GM12878 (cell line): ENCODE measurements at regions not wholly inside any gene's neighbourhood (a gene's known extent, or its start where the extent isn't known, plus 50 kb on each side); places are given as distances from the start of the nearest gene placed in this dataset.

Source experiments
- ATAC-seq: fragments of 200-7000 bp; cut with Tn5 transposase; 3 replicates; pipeline ENCODE4 v1.9.1; 2020; ENCODE audit warnings: mild to moderate bottlenecking, moderate library complexity
- BruUV-seq: library from RNA; stranded (reverse); fragments of 400-500 nt; replicated peaks from 2 replicates; lab custom pipeline; 2021; lab: Mats Ljungman, UMichigan
- CTCF ChIA-PET: fragments of 300-600 bp; sonication (Branson Sonifier 250); formaldehyde crosslinking; extraction: SDS; loops from one replicate; lab custom pipeline; 2021; ENCODE audit warnings: inconsistent platforms; lab: Yijun Ruan, JAX
- POLR2A ChIA-PET: fragments of 350-600 bp; formaldehyde crosslinking; extraction: SDS; loops from one replicate; lab custom pipeline; 2021; ENCODE audit warnings: inconsistent platforms; lab: Charles Lee
- RAD21 ChIA-PET: fragments of 300-600 bp; sonication (Branson Sonifier 250); formaldehyde crosslinking; loops from one replicate; lab custom pipeline; 2023; ENCODE audit warnings: antibody characterized with exemption; ENCODE audit not compliant: unreplicated experiment; lab: Charles Lee
- SMC1A ChIA-PET: fragments of 300-600 bp; sonication (Branson Sonifier 250); formaldehyde crosslinking; loops from one replicate; lab custom pipeline; 2023; ENCODE audit not compliant: unreplicated experiment, uncharacterized antibody; lab: Charles Lee
- DNase-seq: peaks from one replicate; pipeline ENCODE4 v3.0.0-alpha.2; 2011; ENCODE audit warnings: low read depth, low spot score
- FAIRE-seq: peaks from 3 replicates; lab custom pipeline; 2011; peaks lifted over from hg19 to GRCh38; lab: Jason Lieb, UNC
- H2AFZ ChIP-seq: 2 replicates; pipeline ENCODE4 v1.6.0; 2011; ENCODE audit warnings: low read depth, low read length, control low read depth; ENCODE audit not compliant: control insufficient read depth
- H3K27ac ChIP-seq: 2 replicates; pipeline ENCODE4 v1.5.1; 2011; ENCODE audit warnings: control low read depth; ENCODE audit not compliant: control insufficient read depth, insufficient read depth
- H3K27me3 ChIP-seq, 2 experiments: replicated peaks in 1 of 2; 2 replicates each; pipeline versions ENCODE4 v1.6.0 to v1.6.1; 2011; ENCODE audit warnings: low read length in 1 of 2; ENCODE audit not compliant: control insufficient read depth in 2 of 2, insufficient read depth in 2 of 2
- H3K36me3 ChIP-seq, 2 experiments: 2 replicates each; pipeline ENCODE4 v1.5.1; 2011; ENCODE audit warnings: low read length in 1 of 2; ENCODE audit not compliant: control insufficient read depth in 2 of 2, insufficient read depth in 2 of 2
- H3K4me1 ChIP-seq: 2 replicates; pipeline ENCODE4 v1.6.1; 2011; ENCODE audit warnings: mild to moderate bottlenecking, low read length, moderate library complexity, mixed read lengths; ENCODE audit not compliant: control insufficient read depth, insufficient read depth
- H3K4me2 ChIP-seq: 2 replicates; pipeline ENCODE4 v1.6.0; 2011; ENCODE audit warnings: control low read depth; ENCODE audit not compliant: control insufficient read depth, insufficient read depth
- H3K4me3 ChIP-seq: fragments of 200-600 bp; sonication (generic); 2 replicates; pipeline ENCODE4 v1.5.1; 2016
- H3K79me2 ChIP-seq: 2 replicates; pipeline ENCODE4 v1.6.0; 2011; ENCODE audit warnings: low read length; ENCODE audit not compliant: control insufficient read depth, insufficient read depth
- H3K9ac ChIP-seq: 2 replicates; pipeline ENCODE4 v1.8.0; 2011; ENCODE audit warnings: low read length, control low read depth, mixed read lengths; ENCODE audit not compliant: control insufficient read depth, insufficient read depth
- H3K9me3 ChIP-seq: replicated peaks from 3 replicates; pipeline ENCODE4 v1.5.1; 2011; ENCODE audit warnings: mild to moderate bottlenecking, low read length; ENCODE audit not compliant: control insufficient read depth, insufficient read depth
- H4K20me1 ChIP-seq: 2 replicates; pipeline ENCODE4 v1.6.0; 2011; ENCODE audit not compliant: control insufficient read depth, insufficient read depth
- BACH1 ChIP-seq: fragments of 450-650 bp; IDR thresholded peaks from 2 replicates; pipeline ENCODE4 v1.6.1; 2017; ENCODE audit warnings: mild to moderate bottlenecking, borderline replicate concordance
- BCL3 ChIP-seq: IDR thresholded peaks from 2 replicates; pipeline ENCODE4 v1.6.1; 2011; ENCODE audit warnings: borderline replicate concordance, low read depth, mild to moderate bottlenecking, moderate library complexity, low read length; ENCODE audit not compliant: insufficient read depth, poor library complexity, severe bottlenecking
- CBX3 ChIP-seq: fragments of 200-600 bp; sonication (generic); IDR thresholded peaks from 2 replicates; pipeline ENCODE4 v1.6.1; 2016; ENCODE audit warnings: low read depth, borderline replicate concordance
- CHD2 ChIP-seq: IDR thresholded peaks from 2 replicates; pipeline ENCODE4 v1.6.1; 2011; ENCODE audit warnings: low read depth, low read length, improper control_type of control experiment, borderline replicate concordance
- EED ChIP-seq: sonication (generic); IDR thresholded peaks from 2 replicates; pipeline ENCODE4 v1.6.1; 2016; ENCODE audit warnings: antibody characterized with exemption, low read depth
- EZH2 ChIP-seq: IDR thresholded peaks from 2 replicates; pipeline ENCODE4 v1.6.1; 2012; ENCODE audit warnings: low read depth, mild to moderate bottlenecking, control low read depth, inconsistent platforms, low read length, borderline replicate concordance; ENCODE audit not compliant: control insufficient read depth
- HCFC1 ChIP-seq: fragments of 150-350 bp; IDR thresholded peaks from 2 replicates; pipeline ENCODE4 v1.6.1; 2014; ENCODE audit warnings: low read length
- KLF5 ChIP-seq: fragments of 450-650 bp; IDR thresholded peaks from 2 replicates; pipeline ENCODE4 v1.6.1; 2014; ENCODE audit warnings: mild to moderate bottlenecking; ENCODE audit not compliant: partially characterized antibody
- MAX ChIP-seq: IDR thresholded peaks from 2 replicates; pipeline ENCODE4 v1.6.1; 2012; ENCODE audit warnings: low read depth, low read length, improper control_type of control experiment
- MEF2B ChIP-seq: fragments of 450-650 bp; IDR thresholded peaks from 2 replicates; pipeline ENCODE4 v1.6.1; 2018; ENCODE audit warnings: mild to moderate bottlenecking, moderate library complexity; ENCODE audit not compliant: partially characterized antibody, poor library complexity, severe bottlenecking
- NBN ChIP-seq: fragments of 450-650 bp; IDR thresholded peaks from 2 replicates; pipeline ENCODE4 v1.6.1; 2016
- PAX5 ChIP-seq: IDR thresholded peaks from 2 replicates; pipeline ENCODE4 v1.6.1; 2011; ENCODE audit warnings: low read depth, low read length, borderline replicate concordance
- PML ChIP-seq: IDR thresholded peaks from 2 replicates; pipeline ENCODE4 v1.6.1; 2012; ENCODE audit warnings: low read length, inconsistent platforms
- RFX5 ChIP-seq: IDR thresholded peaks from 2 replicates; pipeline ENCODE4 v1.6.1; 2011; ENCODE audit warnings: low read depth, low read length, improper control_type of control experiment
- SP1 ChIP-seq: IDR thresholded peaks from one replicate; pipeline ENCODE4 v1.6.1; 2011; ENCODE audit warnings: low read depth, low read length
- SREBF1 ChIP-seq: IDR thresholded peaks from 2 replicates; pipeline ENCODE4 v1.6.1; 2012; ENCODE audit warnings: mild to moderate bottlenecking, low read length
- SUZ12 ChIP-seq: fragments of 200-600 bp; sonication (generic); IDR thresholded peaks from one replicate; pipeline ENCODE4 v1.6.1; 2018; ENCODE audit warnings: antibody characterized with exemption, mild to moderate bottlenecking; ENCODE audit not compliant: unreplicated experiment
- TBL1XR1 ChIP-seq: IDR thresholded peaks from 2 replicates; pipeline ENCODE4 v1.6.1; 2012; ENCODE audit warnings: low read depth, low read length, improper control_type of control experiment
- YBX1 ChIP-seq: fragments of 450-650 bp; IDR thresholded peaks from 2 replicates; pipeline ENCODE4 v1.6.1; 2016; ENCODE audit warnings: antibody characterized with exemption
- WGBS: methylation state at CpG from one replicate; pipeline ENCODE4 v1.1.6; 2016; ENCODE audit warnings: low lambda C conversion rate; ENCODE audit not compliant: insufficient replicate concordance, insufficient coverage; ENCODE audit errors: missing lambda C conversion rate; 5-methylcytosine and 5-hydroxymethylcytosine counted together
- in situ Hi-C: fragments of 300-500 bp; cut with MboI; formaldehyde crosslinking; loops from 9 replicates; pipeline ENCODE4 v1.14.3; 2018; ENCODE audit warnings: mixed read lengths
- intact Hi-C: fragments of 100-400 bp; cut with micrococcal nuclease; formaldehyde crosslinking; loops from one replicate; pipeline ENCODE4 v1.14.2; 2022; ENCODE audit not compliant: unreplicated experiment

- no peak for TF ChIP-seq YBX1
- TF ChIP-seq CBX3, result no peak
- TF ChIP-seq TBL1XR1, result no peak
- TF ChIP-seq PAX5, result no peak
- no peak for TF ChIP-seq BCL3
- TF ChIP-seq EZH2, result no peak
- TF ChIP-seq CHD2, result no peak
- TF ChIP-seq RFX5, result no peak
- no peak for TF ChIP-seq MEF2B
- TF ChIP-seq HCFC1, result no peak
- no peak for TF ChIP-seq SREBF1
- TF ChIP-seq KLF5, result no peak
- no peak for TF ChIP-seq BACH1
- no peak for TF ChIP-seq MAX
- TF ChIP-seq EED, result no peak
- TF ChIP-seq SUZ12, result no peak
- TF ChIP-seq PML, result no peak
- no peak for TF ChIP-seq SP1
- no peak for TF ChIP-seq NBN
- RAD21 ChIA-PET, result no interaction called here
- Histone ChIP-seq H3K4me3 (no peak overlapping the region), H2AFZ (no peak overlapping the region), H4K20me1 (no peaks in the 10 kb centered on the region), H3K4me1 (no peaks in the 10 kb centered on the region), H3K27ac (no peak overlapping the region), H3K79me2 (no peaks in the 10 kb centered on the region), H3K36me3 (no peaks in the 10 kb centered on the region), H3K9me3 (no peaks in the 10 kb centered on the region), H3K9ac (no peak overlapping the region), H3K4me2 (no peak overlapping the region), H3K27me3 (no peaks in the 10 kb centered on the region)
- CTCF ChIA-PET, result no interaction called here
- SMC1A ChIA-PET, result no interaction called here
- in situ Hi-C loops (loop anchor here (10.0 kb wide), 1 partner anchor 58 kb away; no protein-coding TSS in a partner anchor), intact Hi-C loops (no loop called here)
- no peak for ATAC-seq
- POLR2A ChIA-PET, result no interaction called here
- 8% methylated on average over 6 of the region's 6 CpGs for WGBS
- DNase-seq, result no peak
- FAIRE-seq, result no peak
- no TSS peak for BruUV-seq
These were observed 222.8 kb downstream of the PMP22 start for GRCh38 chr17:15042311-15042710.
